COR-L47 (cell line): ENCODE measurements at regions not wholly inside any gene's neighbourhood (a gene's known extent, or its start where the extent isn't known, plus 50 kb on each side); places are given as distances from the start of the nearest gene placed in this dataset.

Experiments used
- DNase-seq: peaks from one replicate; lab custom pipeline; 2025; lab: John Stamatoyannopoulos, UW

GRCh38 chr18:5596585-5596984, 52.8 kb upstream of the EPB41L3 start:
- no peak for DNase-seq
